RPMI7951 (cell line): ENCODE measurements at regions not wholly inside any gene's neighbourhood (a gene's known extent, or its start where the extent isn't known, plus 50 kb on each side); places are given as distances from the start of the nearest gene placed in this dataset.

Experiments used
- DNase-seq: peaks from one replicate; pipeline ENCODE4 v3.0.0-alpha.2; 2012; ENCODE audit warnings: low read depth

GRCh38 chr11:92790366-92790765 lies 179.1 kb upstream of the MTNR1B start:
- no peak for DNase-seq

GRCh38 chr11:92790926-92791616 lies 178.4 kb upstream of the MTNR1B start:
- no peak for DNase-seq

DNA sequence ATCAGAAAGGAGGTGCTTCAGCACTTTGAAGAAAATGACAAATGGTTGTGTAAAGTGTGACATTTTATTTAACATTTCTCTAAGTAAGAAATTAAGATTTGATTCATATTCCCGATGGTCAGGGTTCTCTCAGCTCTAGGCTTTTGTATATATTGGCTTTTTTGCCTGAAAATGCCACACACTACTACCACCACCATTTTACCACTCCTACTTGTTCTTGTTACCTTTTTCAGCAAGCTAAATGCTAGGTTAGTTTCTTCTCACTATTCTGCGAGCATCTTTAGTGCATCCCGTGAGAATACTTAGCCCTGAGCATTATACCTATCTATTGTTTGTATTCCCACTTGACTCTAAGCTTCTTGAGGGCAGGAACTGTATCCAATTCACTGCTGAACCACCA lies 177.6 kb upstream of the MTNR1B start:
- no peak for DNase-seq

DNA sequence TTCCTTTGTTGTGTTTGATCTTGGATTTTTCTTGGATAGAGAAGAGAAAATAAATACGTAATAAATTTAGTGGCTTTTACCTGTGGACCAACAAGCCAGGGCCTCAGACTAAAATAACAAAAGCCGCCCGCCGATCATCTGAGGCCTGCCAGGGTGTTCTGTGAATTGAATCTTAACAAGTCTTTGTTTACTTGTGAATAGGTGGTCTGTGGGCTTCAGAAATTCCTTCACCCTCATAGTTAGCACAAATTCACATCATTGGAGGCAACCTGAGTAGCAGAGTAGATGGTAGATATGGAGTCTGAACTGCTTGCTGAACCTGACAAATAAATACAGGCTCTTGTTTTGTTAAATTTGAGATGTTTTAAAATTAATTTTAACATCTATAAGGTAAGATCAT lies 176.3 kb upstream of the MTNR1B start:
- DNase-seq, result no peak

GRCh38 chr11:92794783-92795182 lies 174.7 kb upstream of the MTNR1B start:
- no peak for DNase-seq

- DNase-seq, result no peak
Observed at GRCh38 chr11:92796744-92797143, 172.7 kb upstream of the MTNR1B start.

DNA sequence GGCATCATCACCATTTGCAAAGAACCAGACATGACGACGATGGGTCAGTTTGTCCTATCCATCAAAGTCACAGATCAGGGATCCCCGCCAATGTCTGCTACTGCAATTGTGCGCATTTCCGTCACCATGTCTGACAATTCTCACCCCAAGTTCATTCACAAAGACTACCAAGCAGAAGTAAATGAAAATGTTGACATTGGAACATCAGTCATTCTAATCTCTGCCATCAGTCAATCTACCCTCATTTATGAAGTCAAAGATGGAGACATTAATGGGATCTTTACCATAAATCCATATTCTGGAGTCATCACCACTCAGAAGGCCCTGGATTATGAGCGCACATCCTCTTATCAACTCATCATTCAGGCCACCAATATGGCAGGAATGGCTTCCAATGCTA lies 171.6 kb upstream of the MTNR1B start:
- no peak for DNase-seq

GRCh38 chr11:92801685-92802084 lies 167.8 kb upstream of the MTNR1B start:
- DNase-seq, result no peak

DNA sequence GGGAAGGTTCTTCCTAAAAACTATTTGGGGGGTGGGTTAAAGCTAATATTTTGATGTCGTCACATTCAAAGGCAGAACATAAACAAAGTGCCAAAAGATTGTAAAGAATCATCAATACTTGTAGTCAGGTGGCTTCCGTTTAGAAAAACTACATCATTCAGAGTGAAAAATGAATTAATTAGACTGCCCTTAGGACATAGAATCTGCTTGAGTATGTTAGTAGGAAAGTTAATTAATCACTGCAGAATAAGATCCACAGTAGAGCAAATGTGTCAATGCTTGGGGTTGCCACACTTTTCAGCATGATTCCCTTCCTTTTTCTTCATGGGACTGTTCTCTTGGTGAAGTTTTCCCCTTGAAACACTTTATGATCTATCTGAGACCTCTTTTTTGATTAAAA lies 166.8 kb upstream of the MTNR1B start:
- no peak for DNase-seq

DNA sequence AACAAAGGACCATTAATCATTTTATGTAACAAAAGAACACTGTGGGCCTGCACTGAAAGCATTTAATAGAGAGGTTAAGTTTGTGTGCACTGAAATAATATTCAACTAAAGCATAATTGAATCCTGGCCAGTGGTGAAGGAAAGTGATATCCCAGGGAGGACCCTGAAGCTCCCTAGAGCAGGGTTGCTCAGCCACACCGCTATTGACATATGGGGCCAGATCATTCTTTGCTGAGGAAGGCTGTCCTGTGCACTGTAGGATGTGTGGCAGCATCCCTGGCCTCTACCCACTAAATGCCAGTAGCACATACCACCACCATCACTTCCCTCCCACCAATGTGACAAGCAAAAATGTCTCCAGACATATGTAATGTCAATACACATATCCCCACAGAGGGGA lies 166.1 kb upstream of the MTNR1B start:
- no peak for DNase-seq

GRCh38 chr11:92804388-92804966 lies 165.0 kb upstream of the MTNR1B start:
- no peak for DNase-seq

- DNase-seq, result no peak
Observed at GRCh38 chr11:92808022-92808421, 161.4 kb upstream of the MTNR1B start.

DNA sequence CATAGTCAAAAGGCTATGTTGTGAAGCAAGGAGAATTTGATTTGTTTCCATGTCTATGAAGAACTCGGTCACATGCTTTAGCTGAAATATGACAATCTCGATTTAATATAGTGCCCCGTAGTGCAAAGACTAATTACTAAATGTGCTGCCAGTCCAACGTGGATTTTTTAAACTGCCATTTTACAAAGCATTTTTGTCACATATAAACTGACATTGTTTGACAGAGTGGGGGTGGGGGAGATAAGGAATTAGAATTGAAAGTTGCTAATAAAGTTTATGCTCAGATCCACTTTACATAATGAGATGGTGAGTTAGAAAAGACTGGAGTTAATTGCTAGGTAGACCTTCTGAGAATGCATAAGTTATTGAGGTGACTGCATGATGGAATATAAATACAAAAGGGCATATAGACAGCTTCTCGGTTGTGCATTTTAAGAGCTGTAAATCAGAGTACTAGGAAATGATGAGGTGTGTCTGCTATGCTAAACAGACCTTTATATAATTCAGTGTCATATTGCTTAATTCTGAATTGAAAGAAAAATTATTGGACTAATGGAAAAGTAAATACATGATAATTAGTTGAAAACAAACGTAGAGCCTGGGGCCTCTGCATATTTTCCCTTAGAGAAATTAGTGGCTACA lies 158.9 kb upstream of the MTNR1B start:
- DNase-seq, result no peak

- DNase-seq, result no peak
Observed at GRCh38 chr11:92811341-92811740, 158.1 kb upstream of the MTNR1B start.

GRCh38 chr11:92812841-92813240 lies 156.6 kb upstream of the MTNR1B start:
- DNase-seq, result no peak

DNA sequence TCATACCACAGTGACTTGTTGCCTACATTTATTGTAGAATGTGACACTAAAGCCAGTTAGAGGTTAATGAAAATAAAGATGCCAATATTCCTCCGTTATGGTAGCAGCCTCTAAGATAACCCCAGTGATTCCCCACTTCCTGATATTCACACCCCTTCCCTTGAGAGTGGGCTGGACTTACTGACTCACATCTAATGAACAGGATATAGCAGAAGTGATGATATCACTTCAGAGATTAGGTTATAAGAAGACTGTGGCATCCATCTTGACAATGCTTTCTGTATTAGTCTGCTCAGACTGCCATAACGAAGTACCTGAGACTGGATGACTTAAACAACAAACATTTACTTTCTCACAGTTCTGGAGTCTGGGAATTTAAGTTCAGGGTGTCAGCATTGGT lies 149.6 kb upstream of the MTNR1B start:
- DNase-seq, result no peak

GRCh38 chr11:92820860-92821259 lies 148.6 kb upstream of the MTNR1B start:
- no peak for DNase-seq

- DNase-seq, result no peak
Observed at GRCh38 chr11:92822410-92822809, 147.0 kb upstream of the MTNR1B start.

DNA sequence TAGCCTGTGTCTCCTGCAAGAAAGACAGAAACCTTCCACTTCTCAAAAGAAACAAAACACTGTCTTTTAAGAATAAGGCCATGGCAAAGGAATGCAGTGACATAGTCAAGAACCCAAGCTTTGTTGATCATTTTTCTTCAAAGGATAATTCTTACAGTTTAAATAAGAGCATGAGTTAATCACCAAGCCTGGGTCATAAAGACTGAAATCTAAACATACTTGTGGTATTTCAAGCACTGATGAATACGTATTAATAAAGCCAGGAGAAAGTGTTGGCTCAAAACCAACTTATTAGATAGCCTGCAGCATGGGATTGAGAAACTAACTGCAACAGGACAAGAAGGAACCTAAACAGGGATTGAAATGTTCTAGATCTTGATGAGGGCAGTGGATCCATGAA lies 143.3 kb upstream of the MTNR1B start:
- DNase-seq, result no peak

GRCh38 chr11:92826603-92827002 lies 142.8 kb upstream of the MTNR1B start:
- DNase-seq, result no peak

DNA sequence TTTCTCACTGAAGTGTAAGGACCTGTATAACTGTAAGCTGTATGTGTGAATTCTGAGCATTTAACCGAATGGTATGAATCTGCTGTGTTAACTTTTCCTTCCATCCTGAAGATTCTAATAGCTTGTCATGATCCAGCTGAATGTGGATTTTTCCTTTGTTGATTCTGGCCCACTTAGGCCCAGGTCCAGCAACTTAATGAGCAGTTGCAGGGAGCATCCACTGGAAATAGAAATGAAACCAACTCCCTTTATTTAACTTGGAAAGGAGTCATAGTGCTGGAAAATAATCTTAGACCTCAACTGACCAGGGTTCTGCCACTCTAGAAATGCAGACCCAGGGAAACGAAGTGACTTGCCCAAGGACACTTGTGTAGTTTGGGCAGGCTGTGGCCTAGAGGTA lies 142.3 kb upstream of the MTNR1B start:
- DNase-seq, result no peak

DNA sequence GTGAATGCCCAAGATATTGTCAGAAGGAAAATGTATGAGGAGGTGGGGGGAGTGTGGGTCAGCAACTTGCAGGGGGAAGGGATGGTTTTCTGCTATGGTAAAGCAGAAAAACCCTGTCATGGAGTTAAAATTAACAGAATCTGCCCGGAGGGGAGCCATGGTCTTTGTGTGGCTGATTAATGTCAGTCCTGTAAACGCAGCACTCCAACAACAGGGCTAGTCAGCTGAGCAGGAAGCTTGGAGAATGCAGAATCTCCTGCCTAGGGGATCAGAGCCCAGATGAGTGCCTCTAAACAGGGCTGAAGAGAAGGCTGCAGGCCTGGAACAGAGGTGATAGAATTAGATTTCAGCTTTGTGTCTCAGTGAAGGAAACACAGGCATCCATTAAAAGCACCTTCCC lies 140.9 kb upstream of the MTNR1B start:
- peak; percentile 14 for DNase-seq

GRCh38 chr11:92829121-92829520 lies 140.3 kb upstream of the MTNR1B start:
- no peak for DNase-seq

- DNase-seq, result no peak
Observed at GRCh38 chr11:92829671-92830070, 139.8 kb upstream of the MTNR1B start.
